ENCODE measurements at regions not wholly inside any gene's neighbourhood (a gene's known extent, or its start where the extent isn't known, plus 50 kb on each side); places are given as distances from the start of the nearest gene placed in this dataset.

GRCh38 chr6:158251565-158251964 lies 60.7 kb upstream of the TULP4 start:
- TF ChIP-seq CTCF (IDR thresholded peaks at IDR 0.05) (no peak), EZH2 (IDR thresholded peaks at IDR 0.05; ENCODE audit: borderline replicate concordance, insufficient read depth, low read depth, low read length, poor library complexity, severe bottlenecking) (no peak)

All from B cell (primary cell).